HG03432 (cell line): ENCODE measurements at regions not wholly inside any gene's neighbourhood (a gene's known extent, or its start where the extent isn't known, plus 50 kb on each side); places are given as distances from the start of the nearest gene placed in this dataset.
"Not testable (repeated sequence)": the region's sequence is repeated elsewhere in the genome, so short reads cannot be mapped to it uniquely, and the experiment has no call there.

ENCODE experiments used
- ATAC-seq: cut with Tn5 transposase; IDR thresholded peaks from one replicate; pipeline ENCODE4 v1.9.1; 2021; ENCODE audit warnings: mild to moderate bottlenecking, moderate library complexity; ENCODE audit not compliant: unreplicated experiment

GRCh38 chr14:44873536-44873935 lies 88.2 kb downstream of the KLHL28 start:
- ATAC-seq = no peak

DNA sequence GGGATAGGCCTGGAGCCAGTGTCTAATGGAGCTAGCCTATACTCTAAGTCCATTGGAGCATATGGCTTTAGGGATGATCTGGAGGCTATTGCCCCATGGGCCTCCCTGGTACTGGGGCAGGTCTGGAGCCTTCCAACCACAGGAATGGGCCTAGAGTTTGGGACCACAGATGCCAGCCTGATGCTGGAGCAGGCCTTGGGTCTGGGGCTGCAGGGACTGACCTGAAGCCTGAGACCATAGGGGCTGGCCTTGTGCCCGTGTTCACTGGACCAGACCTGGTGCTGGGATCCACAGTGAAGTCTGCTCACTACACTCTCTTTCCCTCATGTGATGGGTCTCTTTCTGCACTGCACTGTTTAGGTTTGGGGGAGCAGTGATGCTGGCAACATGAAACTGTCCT lies 95.0 kb downstream of the KLHL28 start:
- ATAC-seq = no peak

DNA sequence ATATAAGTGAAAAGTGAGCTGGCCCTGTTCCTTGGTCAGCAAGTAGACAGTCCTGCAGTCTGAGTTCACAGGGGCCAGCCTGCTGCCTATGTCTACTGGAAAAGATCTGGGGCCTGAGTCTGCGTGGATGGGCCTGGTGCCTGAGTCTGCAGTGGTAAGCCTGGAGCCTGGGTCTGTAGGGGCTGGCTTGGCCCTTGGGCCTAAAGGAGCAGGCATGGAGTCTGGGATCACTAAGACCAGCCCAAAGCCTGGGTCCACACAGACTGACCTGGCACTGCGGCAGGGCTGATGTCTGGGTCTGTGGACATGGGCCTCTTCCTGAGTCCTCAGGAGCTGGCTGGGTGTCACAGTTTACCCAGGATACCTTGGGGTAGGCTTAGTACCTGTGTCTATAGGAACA lies 95.4 kb downstream of the KLHL28 start:
- ATAC-seq = no peak

- no peak for ATAC-seq
Measured at GRCh38 chr14:44863271-44863670, 98.5 kb downstream of the KLHL28 start.

DNA sequence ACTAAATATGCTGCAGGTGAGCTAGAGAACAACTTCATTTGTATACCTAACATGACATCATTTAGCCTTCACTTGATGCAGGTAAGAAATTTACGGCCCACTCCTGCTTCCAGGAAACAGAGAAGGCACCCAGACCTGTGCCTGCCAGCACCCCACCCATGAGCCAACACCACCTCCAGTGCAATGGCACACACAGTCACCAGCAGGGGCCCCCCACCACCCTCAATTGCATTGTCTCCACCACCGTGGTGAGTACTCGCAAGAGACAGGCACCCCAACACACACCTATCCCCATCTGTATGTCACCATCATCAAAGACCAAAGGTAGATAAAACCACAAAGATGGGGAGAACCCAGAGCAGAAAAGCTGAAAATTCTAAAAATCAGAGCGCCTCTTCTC lies 107.6 kb downstream of the KLHL28 start:
- no peak for ATAC-seq

DNA sequence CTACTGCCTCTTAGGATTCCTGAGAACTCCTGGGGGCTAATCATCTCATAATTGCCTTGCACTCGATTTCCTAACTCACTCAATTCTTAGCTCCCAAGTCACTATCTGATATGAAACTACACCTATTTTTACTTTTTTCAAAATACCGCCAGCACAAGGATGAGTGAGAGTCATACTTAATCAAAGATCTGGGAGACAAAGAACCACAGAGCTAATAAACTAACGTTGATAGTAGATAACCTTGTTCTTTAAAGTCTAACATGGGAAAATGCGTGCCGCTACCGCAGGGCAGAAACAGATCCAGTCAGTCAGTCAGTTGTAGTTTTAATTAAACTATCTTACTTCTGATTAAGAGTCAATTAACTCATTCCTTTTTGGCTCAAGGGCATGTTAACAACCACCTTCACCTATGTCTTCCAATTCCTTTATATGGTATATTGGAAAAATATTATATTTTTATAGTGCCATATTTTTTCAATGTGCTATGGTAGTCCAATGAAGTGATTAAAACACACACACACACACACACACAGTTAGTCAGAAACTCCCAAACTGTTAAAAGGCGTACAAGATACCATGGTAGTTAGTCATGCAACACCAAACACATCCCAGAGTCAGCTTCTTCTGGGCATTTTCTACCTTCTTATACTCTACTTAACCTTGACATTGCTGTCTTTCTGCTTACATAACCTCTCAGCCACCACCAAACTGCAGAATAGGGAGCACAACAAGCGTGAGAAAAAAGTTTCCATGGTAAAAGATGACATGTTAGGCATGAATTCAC lies 114.0 kb downstream of the KLHL28 start:
- no peak for ATAC-seq

GRCh38 chr14:44846232-44846824 lies 115.4 kb downstream of the KLHL28 start:
- ATAC-seq = peak; percentile 84

DNA sequence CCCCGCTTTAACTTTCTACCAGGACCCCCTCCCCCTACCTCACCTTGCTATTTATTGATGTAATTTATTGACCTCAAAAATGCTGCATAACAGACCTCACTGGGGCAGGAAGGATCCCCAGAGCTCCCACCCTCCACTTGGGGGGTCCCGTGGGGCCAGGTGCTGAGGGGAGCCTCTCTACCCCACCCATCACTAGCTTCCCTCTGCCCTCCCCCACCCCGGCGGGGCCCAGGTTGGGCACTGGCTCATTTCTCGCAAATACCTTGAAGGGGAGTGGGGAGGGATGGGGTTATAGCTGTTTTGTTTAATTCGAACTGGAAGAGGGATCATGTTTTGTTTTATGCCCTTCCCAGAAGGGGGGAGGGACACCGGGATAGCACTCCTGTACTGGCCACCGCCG lies 125.8 kb downstream of the KLHL28 start:
- ATAC-seq = not testable (repeated sequence)

- no peak for ATAC-seq
Measured at GRCh38 chr14:44833376-44834060, 128.2 kb downstream of the KLHL28 start.

GRCh38 chr14:44830371-44830770 lies 131.4 kb downstream of the KLHL28 start:
- ATAC-seq = no peak

GRCh38 chr14:44829021-44829420 lies 132.7 kb downstream of the KLHL28 start:
- ATAC-seq = no peak

GRCh38 chr14:44828023-44828422 lies 133.7 kb downstream of the KLHL28 start:
- ATAC-seq = no peak

DNA sequence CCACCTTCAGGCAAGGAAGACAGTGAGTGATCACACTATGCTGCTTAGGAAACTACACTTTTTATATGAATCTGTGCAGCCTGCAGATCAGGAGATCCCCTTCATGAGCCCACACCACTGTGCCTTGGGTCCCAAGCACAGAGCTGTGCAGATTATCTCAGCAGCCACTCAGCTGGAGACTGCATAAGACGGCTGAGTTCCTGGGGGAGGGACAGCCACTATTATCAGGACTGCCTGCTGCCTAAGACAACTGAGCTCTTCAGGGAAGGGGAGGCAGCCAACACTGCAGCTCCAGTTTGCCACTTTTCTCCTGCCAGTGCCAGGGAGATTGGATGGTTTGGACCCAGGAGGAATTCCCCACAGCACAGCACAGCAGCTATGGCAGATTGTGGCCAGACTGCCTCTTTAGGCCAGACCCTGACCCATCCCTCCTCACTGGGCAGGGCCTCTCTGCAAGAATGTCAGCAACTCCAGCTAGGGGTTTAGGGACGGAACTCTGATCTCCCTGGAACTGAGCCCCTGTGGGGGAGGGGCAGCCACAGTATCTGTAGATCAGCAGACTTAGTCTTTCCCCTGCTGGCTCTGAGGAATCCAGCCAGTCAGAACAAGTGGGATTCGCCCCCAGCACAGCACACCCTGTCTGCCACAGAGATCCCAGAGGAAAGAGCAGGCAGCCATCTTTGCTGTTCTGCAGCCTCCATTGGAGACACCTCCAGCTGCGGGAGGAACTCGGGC lies 141.3 kb downstream of the KLHL28 start:
- no peak for ATAC-seq

- ATAC-seq = no peak
Measured at GRCh38 chr14:44814196-44814595, 147.6 kb downstream of the KLHL28 start.

- no peak for ATAC-seq
Measured at GRCh38 chr14:44812672-44813071, 149.1 kb downstream of the KLHL28 start.

DNA sequence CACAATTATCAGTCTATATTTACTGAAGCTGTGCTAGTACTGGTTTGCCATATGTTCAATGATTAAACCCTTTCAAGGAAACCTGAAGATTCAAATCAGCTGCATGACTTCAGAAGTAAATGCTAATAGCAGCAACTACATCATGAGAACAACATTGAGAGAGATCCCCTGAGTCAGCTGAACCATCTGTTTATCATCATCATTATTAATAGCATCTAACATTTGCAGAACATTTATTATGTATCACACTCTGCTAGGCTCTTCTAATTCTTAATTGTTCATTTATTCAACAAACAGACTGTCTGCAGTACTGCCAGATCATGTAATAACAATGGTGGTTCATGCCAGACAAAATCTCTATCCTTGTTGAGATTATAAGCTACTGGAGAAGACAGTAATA lies 157.4 kb downstream of the KLHL28 start:
- no peak for ATAC-seq

DNA sequence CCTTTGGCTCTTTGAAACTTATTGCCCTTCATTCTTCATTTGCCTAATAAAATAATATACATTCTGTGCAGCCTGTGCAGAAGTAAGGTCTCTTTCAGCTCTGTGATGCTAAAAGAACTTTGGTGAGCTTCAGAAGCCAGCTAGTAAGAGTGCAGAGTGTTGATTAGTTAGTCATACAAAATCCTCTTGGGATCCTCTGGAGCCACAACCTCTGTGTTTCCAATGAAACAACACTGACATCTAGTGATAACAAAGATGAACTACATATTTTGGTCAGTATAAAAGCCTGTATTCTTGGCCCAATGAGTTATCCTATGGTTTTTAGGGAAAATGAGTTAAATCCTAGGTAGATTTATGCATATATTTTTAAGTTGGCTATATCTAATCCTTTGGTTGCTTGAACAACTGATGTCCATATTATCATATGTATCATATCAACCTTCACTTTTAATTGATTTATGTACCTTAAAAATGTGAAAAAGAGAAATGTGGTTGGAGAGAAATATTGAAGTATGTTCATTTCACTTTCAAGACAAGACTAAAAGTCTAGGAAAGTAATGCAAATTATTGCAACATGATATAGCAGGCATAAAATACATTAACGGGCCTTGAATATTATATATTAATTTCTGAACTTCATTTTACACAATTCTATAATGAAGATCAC lies 158.4 kb downstream of the KLHL28 start:
- ATAC-seq = peak; percentile 84

GRCh38 chr14:44798386-44799242 lies 163.1 kb downstream of the KLHL28 start:
- no peak for ATAC-seq

GRCh38 chr14:44795725-44796124 lies 166.0 kb downstream of the KLHL28 start:
- ATAC-seq = no peak

DNA sequence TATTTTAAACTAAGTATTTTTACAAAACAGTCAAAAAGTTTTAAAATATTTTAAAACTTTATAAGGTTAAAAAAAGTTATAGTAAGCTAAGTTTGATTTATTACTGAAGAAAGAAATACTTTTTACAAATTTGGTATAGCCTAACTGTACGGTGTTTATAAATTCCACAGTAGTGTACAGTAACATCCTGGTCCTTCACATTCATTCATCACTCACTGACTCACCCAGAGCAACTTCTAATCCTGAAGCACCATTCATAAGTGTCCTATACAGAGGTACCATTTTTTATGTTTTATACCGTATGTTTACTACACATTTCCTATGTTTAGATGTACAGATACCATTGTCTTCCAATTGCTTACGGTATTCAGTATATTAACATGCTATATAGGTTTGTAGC lies 170.0 kb downstream of the KLHL28 start:
- no peak for ATAC-seq
